GM23248 (cell line): ENCODE measurements at regions not wholly inside any gene's neighbourhood (a gene's known extent, or its start where the extent isn't known, plus 50 kb on each side); places are given as distances from the start of the nearest gene placed in this dataset.

Experiments used
- DNase-seq: peaks from one replicate; pipeline ENCODE4 v3.0.0-alpha.2; 2015
- H2AFZ ChIP-seq: fragments of 200-600 bp; sonication (generic); 2 replicates; pipeline ENCODE4 v1.6.1; 2016; ENCODE audit warnings: antibody characterized with exemption
- H3F3A ChIP-seq: fragments of 200-600 bp; sonication (generic); 2 replicates; pipeline ENCODE4 v1.6.1; 2016; ENCODE audit warnings: mild to moderate bottlenecking, antibody characterized with exemption, mixed run types; ENCODE audit not compliant: insufficient read depth
- H3K27ac ChIP-seq: fragments of 200-600 bp; sonication (generic); 2 replicates; pipeline ENCODE4 v1.5.1; 2016; ENCODE audit warnings: mild to moderate bottlenecking
- H3K27me3 ChIP-seq: fragments of 200-600 bp; sonication (generic); replicated peaks from 2 replicates; pipeline ENCODE4 v1.6.1; 2016; ENCODE audit warnings: mild to moderate bottlenecking; ENCODE audit not compliant: insufficient read depth
- H3K36me3 ChIP-seq: fragments of 200-600 bp; sonication (generic); 2 replicates; pipeline ENCODE4 v1.6.1; 2016; ENCODE audit warnings: low read depth, mild to moderate bottlenecking
- H3K4me1 ChIP-seq: fragments of 200-600 bp; sonication (generic); 2 replicates; pipeline ENCODE4 v1.6.1; 2016; ENCODE audit warnings: mild to moderate bottlenecking; ENCODE audit not compliant: insufficient read depth
- H3K4me2 ChIP-seq: fragments of 200-600 bp; sonication (generic); one replicate; pipeline ENCODE4 v1.6.1; 2016; ENCODE audit warnings: mild to moderate bottlenecking; ENCODE audit not compliant: unreplicated experiment
- H3K4me3 ChIP-seq: fragments of 200-600 bp; sonication (generic); 2 replicates; pipeline ENCODE4 v1.5.1; 2016; ENCODE audit warnings: mild to moderate bottlenecking
- H3K79me2 ChIP-seq: fragments of 200-600 bp; sonication (generic); 2 replicates; pipeline ENCODE4 v1.6.1; 2016; ENCODE audit warnings: mild to moderate bottlenecking; ENCODE audit not compliant: insufficient read depth
- H3K9ac ChIP-seq: fragments of 200-600 bp; sonication (generic); 2 replicates; pipeline ENCODE4 v1.6.1; 2016; ENCODE audit warnings: mild to moderate bottlenecking
- H3K9me2 ChIP-seq: fragments of 200-600 bp; sonication (generic); 2 replicates; pipeline ENCODE4 v1.6.1; 2016; ENCODE audit warnings: mixed run types, mild to moderate bottlenecking, moderate library complexity; ENCODE audit not compliant: insufficient read depth
- H3K9me3 ChIP-seq: fragments of 200-600 bp; sonication (generic); one replicate; pipeline ENCODE4 v1.6.1; 2017; ENCODE audit warnings: low read depth
- H4K20me1 ChIP-seq: fragments of 200-600 bp; sonication (generic); 2 replicates; pipeline ENCODE4 v1.6.0; 2016; ENCODE audit not compliant: insufficient read depth
- EZH2 ChIP-seq: fragments of 200-600 bp; sonication (generic); IDR thresholded peaks from 2 replicates; pipeline ENCODE4 v1.6.1; 2018; ENCODE audit warnings: antibody characterized with exemption, mild to moderate bottlenecking; ENCODE audit not compliant: insufficient read depth, poor library complexity, severe bottlenecking
- EZH2phosphoT487 ChIP-seq: fragments of 200-600 bp; sonication (generic); IDR thresholded peaks from 2 replicates; pipeline ENCODE4 v1.6.1; 2018; ENCODE audit warnings: antibody characterized with exemption, moderate library complexity, mild to moderate bottlenecking, low read depth; ENCODE audit not compliant: insufficient read depth
- WGBS, 2 experiments: methylation state at CpG; one replicate each; pipeline ENCODE4 v1.1.6; 2015 to 2017; ENCODE audit warnings: low lambda C conversion rate in 2 of 2, low coverage in 1 of 2; ENCODE audit errors: missing lambda C conversion rate in 2 of 2; 5-methylcytosine and 5-hydroxymethylcytosine counted together
- in situ Hi-C: fragments of 300-500 bp; cut with MboI; formaldehyde crosslinking; loops from 2 replicates; pipeline ENCODE4 v1.15.0; 2020

- no peak for DNase-seq
Observed at GRCh38 chr4:14524276-14524675, 478.0 kb upstream of the CPEB2 start.

GRCh38 chr4:14528918-14529317 is 473.4 kb upstream of the CPEB2 start:
- H3K4me3 ChIP-seq: no peak overlapping the region
- H3K27ac ChIP-seq: no peak overlapping the region
- no peaks in the 10 kb centered on the region for H3K9me2 ChIP-seq
- WGBS, 2 experiments: 35 to 36% methylated on average over 2 of the region's 2 CpGs
- no peaks in the 10 kb centered on the region for H3K4me1 ChIP-seq
- TF ChIP-seq EZH2phosphoT487 (no peak), EZH2 (no peak)
- no peaks in the 10 kb centered on the region for H3K79me2 ChIP-seq
- no peaks in the 10 kb centered on the region for H3K36me3 ChIP-seq
- H3K9me3 ChIP-seq: no peaks in the 10 kb centered on the region
- no peaks in the 10 kb centered on the region for H4K20me1 ChIP-seq
- no peak for DNase-seq
- no peak overlapping the region for H3K9ac ChIP-seq
- in situ Hi-C loops: no loop called here
- H3F3A ChIP-seq: no peaks in the 10 kb centered on the region
- H2AFZ ChIP-seq: no peak overlapping the region
- H3K27me3 ChIP-seq: no peaks in the 10 kb centered on the region
- no peak overlapping the region for H3K4me2 ChIP-seq

More at GRCh38 chr4:14524276-14524675, 478.0 kb upstream of the CPEB2 start:
- in situ Hi-C loops: no loop called here
- 23% methylated on average over 1 of the region's 1 CpG for WGBS, 2 experiments
- H3K4me3 ChIP-seq: no peak overlapping the region
- no peak overlapping the region for H3K4me2 ChIP-seq
- H3K27ac ChIP-seq: no peak overlapping the region
- no peak overlapping the region for H3K9ac ChIP-seq
- no peaks in the 10 kb centered on the region for H3K4me1 ChIP-seq
- no peaks in the 10 kb centered on the region for H3K36me3 ChIP-seq
- no peaks in the 10 kb centered on the region for H3K9me2 ChIP-seq
- no peaks in the 10 kb centered on the region for H3K27me3 ChIP-seq
- no peaks in the 10 kb centered on the region for H3F3A ChIP-seq
- H2AFZ ChIP-seq: no peak overlapping the region
- H3K79me2 ChIP-seq: no peaks in the 10 kb centered on the region
- H3K9me3 ChIP-seq: no peaks in the 10 kb centered on the region
- TF ChIP-seq EZH2: no peak
- no peak for TF ChIP-seq EZH2phosphoT487
- no peaks in the 10 kb centered on the region for H4K20me1 ChIP-seq

- H3K9me2 ChIP-seq: no peaks in the 10 kb centered on the region
- no peaks in the 10 kb centered on the region for H3K79me2 ChIP-seq
- H3K9me3 ChIP-seq: no peaks in the 10 kb centered on the region
- H3K9ac ChIP-seq: no peak overlapping the region
- H3K36me3 ChIP-seq: no peaks in the 10 kb centered on the region
- no peak overlapping the region for H3K4me3 ChIP-seq
- TF ChIP-seq EZH2phosphoT487 (no peak), EZH2 (no peak)
- H3F3A ChIP-seq: no peaks in the 10 kb centered on the region
- no peak for DNase-seq
- H3K4me2 ChIP-seq: no peak overlapping the region
- WGBS, 2 experiments: 28 to 31% methylated on average over 4 of the region's 4 CpGs
- no peaks in the 10 kb centered on the region for H4K20me1 ChIP-seq
- H3K27ac ChIP-seq: no peak overlapping the region
- H3K27me3 ChIP-seq: no peaks in the 10 kb centered on the region
- no peaks in the 10 kb centered on the region for H3K4me1 ChIP-seq
- in situ Hi-C loops: no loop called here
- H2AFZ ChIP-seq: no peak overlapping the region
Observed at GRCh38 chr4:14529653-14530052, 472.6 kb upstream of the CPEB2 start.

- no peaks in the 10 kb centered on the region for H3K9me2 ChIP-seq
- TF ChIP-seq EZH2 (no peak), EZH2phosphoT487 (no peak)
- no peak overlapping the region for H3K4me2 ChIP-seq
- DNase-seq: no peak
- no peaks in the 10 kb centered on the region for H3K4me1 ChIP-seq
- in situ Hi-C loops: no loop called here
- H4K20me1 ChIP-seq: no peaks in the 10 kb centered on the region
- no peaks in the 10 kb centered on the region for H3K9me3 ChIP-seq
- H3K27me3 ChIP-seq: no peaks in the 10 kb centered on the region
- H3F3A ChIP-seq: no peaks in the 10 kb centered on the region
- H3K27ac ChIP-seq: no peak overlapping the region
- H3K79me2 ChIP-seq: no peaks in the 10 kb centered on the region
- H3K4me3 ChIP-seq: no peak overlapping the region
- H3K9ac ChIP-seq: no peak overlapping the region
- no peaks in the 10 kb centered on the region for H3K36me3 ChIP-seq
- H2AFZ ChIP-seq: no peak overlapping the region
Observed at GRCh38 chr4:14532436-14532835, 469.8 kb upstream of the CPEB2 start.

- Histone ChIP-seq H3K4me3 (no peak overlapping the region), H2AFZ (no peak overlapping the region), H3K27me3 (no peaks in the 10 kb centered on the region), H3K4me2 (no peak overlapping the region), H4K20me1 (no peaks in the 10 kb centered on the region), H3K79me2 (no peaks in the 10 kb centered on the region), H3K36me3 (no peaks in the 10 kb centered on the region), H3K9me2 (no peaks in the 10 kb centered on the region), H3K4me1 (no peaks in the 10 kb centered on the region), H3K9me3 (no peaks in the 10 kb centered on the region), H3F3A (no peaks in the 10 kb centered on the region), H3K27ac (no peak overlapping the region), H3K9ac (no peak overlapping the region)
- no peak for TF ChIP-seq EZH2phosphoT487
- TF ChIP-seq EZH2: no peak
- WGBS, 2 experiments: 66 to 67% methylated on average over 2 of the region's 2 CpGs
- no peak for DNase-seq
- in situ Hi-C loops: no loop called here
Observed at GRCh38 chr4:14539246-14539645, 463.0 kb upstream of the CPEB2 start.
